ENCODE measurements at regions not wholly inside any gene's neighbourhood (a gene's known extent, or its start where the extent isn't known, plus 50 kb on each side); places are given as distances from the start of the nearest gene placed in this dataset.

DNA sequence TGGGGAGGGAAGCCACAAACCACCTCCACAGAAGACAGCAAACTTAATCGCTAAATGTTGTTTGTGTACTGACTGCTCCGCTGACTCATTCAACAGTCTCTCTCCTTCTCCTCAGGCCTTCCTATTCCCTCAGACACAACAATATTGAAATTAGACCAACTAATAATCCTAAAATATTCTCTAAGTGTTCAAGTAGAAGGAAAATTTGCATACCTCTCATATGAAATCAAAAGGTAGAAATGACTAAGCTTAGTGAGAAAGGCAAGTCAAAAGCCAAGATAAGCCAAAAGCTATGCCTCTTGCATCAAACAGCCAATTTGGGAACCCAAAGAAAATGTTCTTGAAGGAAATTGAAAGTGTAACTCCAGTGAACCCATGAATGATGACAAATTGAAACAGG lies 75.7 kb upstream of the ARHGAP24 start:
- Histone ChIP-seq H3K27me3 (replicated peaks; ENCODE audit: insufficient read depth, low read length) (no peaks in the 10 kb centered on the region), H3F3A (ENCODE audit: insufficient read depth, low read length) (no peaks in the 10 kb centered on the region), H3K9ac (ENCODE audit: low read length) (no peak overlapping the region), H3K4me3 (ENCODE audit: low read length) (no peak overlapping the region), H3K79me2 (ENCODE audit: low read length) (no peaks in the 10 kb centered on the region), H3K4me1 (ENCODE audit: low read length) (no peaks in the 10 kb centered on the region), H3K9me2 (replicated peaks; ENCODE audit: insufficient read depth, low read length) (no peaks in the 10 kb centered on the region), H4K20me1 (ENCODE audit: insufficient read depth, low read length) (no peaks in the 10 kb centered on the region), H2AFZ (ENCODE audit: low read length) (no peak overlapping the region), H3K4me2 (ENCODE audit: low read depth, low read length) (no peak overlapping the region), H3K27ac (ENCODE audit: low read length) (no peak overlapping the region), H3K36me3 (replicated peaks; ENCODE audit: insufficient read depth, low read length) (no peaks in the 10 kb centered on the region), H3K9me3 (replicated peaks; ENCODE audit: insufficient read depth, low read length) (no peaks in the 10 kb centered on the region)
- no peak for DNase-seq
- TF ChIP-seq EZH2phosphoT487 (IDR thresholded peaks at IDR 0.05; ENCODE audit: low read length), result no peak
- TF ChIP-seq EZH2 (optimal IDR thresholded peaks at IDR 0.05; ENCODE audit: low read depth, low read length), result no peak
- TF ChIP-seq CTCF (IDR thresholded peaks at IDR 0.05; ENCODE audit: low read length), result no peak

DNA sequence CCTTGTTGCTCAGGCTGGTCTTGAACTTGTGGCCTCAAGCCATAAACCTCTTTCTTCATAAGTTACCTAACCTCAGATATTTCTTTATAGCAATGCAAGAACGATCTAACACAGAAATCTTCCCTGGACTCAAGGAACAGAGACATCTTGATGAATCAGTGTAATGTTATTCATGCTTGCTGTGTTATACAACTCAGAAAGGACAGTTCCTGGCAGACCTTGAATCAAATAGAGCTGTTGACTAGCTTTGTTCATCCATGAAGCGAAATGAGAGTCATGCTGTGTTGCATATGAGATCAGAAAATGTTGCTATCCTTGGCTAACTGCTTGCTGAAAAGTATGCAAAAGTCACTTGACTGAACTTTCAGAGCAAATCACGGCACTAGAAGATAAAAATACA lies 72.6 kb upstream of the ARHGAP24 start:
- no peaks in the 10 kb centered on the region for H3K9me2 ChIP-seq (replicated peaks; ENCODE audit: insufficient read depth, low read length)
- TF ChIP-seq EZH2 (optimal IDR thresholded peaks at IDR 0.05; ENCODE audit: low read depth, low read length), result no peak
- TF ChIP-seq CTCF (IDR thresholded peaks at IDR 0.05; ENCODE audit: low read length), result no peak
- no peak for TF ChIP-seq EZH2phosphoT487 (IDR thresholded peaks at IDR 0.05; ENCODE audit: low read length)

GRCh38 chr4:85406185-85406584 lies 68.8 kb upstream of the ARHGAP24 start:
- H3F3A ChIP-seq (ENCODE audit: insufficient read depth, low read length), result no peaks in the 10 kb centered on the region
- H3K4me3 ChIP-seq (ENCODE audit: low read length), result no peak overlapping the region
- no peaks in the 10 kb centered on the region for H3K4me1 ChIP-seq (ENCODE audit: low read length)
- H2AFZ ChIP-seq (ENCODE audit: low read length), result no peak overlapping the region
- H3K4me2 ChIP-seq (ENCODE audit: low read depth, low read length), result no peak overlapping the region
- no peaks in the 10 kb centered on the region for H3K9me2 ChIP-seq (replicated peaks; ENCODE audit: insufficient read depth, low read length)
- no peaks in the 10 kb centered on the region for H4K20me1 ChIP-seq (ENCODE audit: insufficient read depth, low read length)
- H3K27me3 ChIP-seq (replicated peaks; ENCODE audit: insufficient read depth, low read length), result no peaks in the 10 kb centered on the region
- no peak overlapping the region for H3K9ac ChIP-seq (ENCODE audit: low read length)
- H3K27ac ChIP-seq (ENCODE audit: low read length), result no peak overlapping the region
- H3K79me2 ChIP-seq (ENCODE audit: low read length), result no peaks in the 10 kb centered on the region
- TF ChIP-seq CTCF (IDR thresholded peaks at IDR 0.05; ENCODE audit: low read length) (no peak), EZH2phosphoT487 (IDR thresholded peaks at IDR 0.05; ENCODE audit: low read length) (no peak), EZH2 (optimal IDR thresholded peaks at IDR 0.05; ENCODE audit: low read depth, low read length) (no peak)
- no peak for DNase-seq
- H3K36me3 ChIP-seq (replicated peaks; ENCODE audit: insufficient read depth, low read length), result no peaks in the 10 kb centered on the region
- H3K9me3 ChIP-seq (replicated peaks; ENCODE audit: insufficient read depth, low read length), result no peaks in the 10 kb centered on the region

More for the DNA sequence above, 72.6 kb upstream of the ARHGAP24 start:
- Histone ChIP-seq H3K9ac (ENCODE audit: low read length) (no peak overlapping the region), H3K79me2 (ENCODE audit: low read length) (no peaks in the 10 kb centered on the region), H3K36me3 (replicated peaks; ENCODE audit: insufficient read depth, low read length) (no peaks in the 10 kb centered on the region), H3K4me2 (ENCODE audit: low read depth, low read length) (no peak overlapping the region), H4K20me1 (ENCODE audit: insufficient read depth, low read length) (no peaks in the 10 kb centered on the region), H3K27ac (ENCODE audit: low read length) (no peak overlapping the region), H3F3A (ENCODE audit: insufficient read depth, low read length) (no peaks in the 10 kb centered on the region), H3K27me3 (replicated peaks; ENCODE audit: insufficient read depth, low read length) (no peaks in the 10 kb centered on the region), H3K4me1 (ENCODE audit: low read length) (no peaks in the 10 kb centered on the region), H3K9me3 (replicated peaks; ENCODE audit: insufficient read depth, low read length) (no peaks in the 10 kb centered on the region), H2AFZ (ENCODE audit: low read length) (no peak overlapping the region), H3K4me3 (ENCODE audit: low read length) (no peak overlapping the region)
- DNase-seq, result no peak
